Choroid plexus epithelial cell (primary cell): ENCODE measurements at regions not wholly inside any gene's neighbourhood (a gene's known extent, or its start where the extent isn't known, plus 50 kb on each side); places are given as distances from the start of the nearest gene placed in this dataset.

Source experiments
- DNase-seq: peaks from one replicate; pipeline ENCODE4 v3.0.0-alpha.2; 2010; ENCODE audit warnings: low read depth
- H3K4me3 ChIP-seq: 2 replicates; pipeline ENCODE4 v1.5.1; 2011; ENCODE audit warnings: low read depth, mild to moderate bottlenecking, control low read depth, low read length, moderate library complexity
- TF ChIP-seq, protein P1 (sequence below): conservative IDR thresholded peaks from 2 replicates; pipeline ENCODE4 v1.5.1; 2011; ENCODE audit warnings: low read depth, mild to moderate bottlenecking, control low read depth, inconsistent platforms, low read length, moderate library complexity

DNA sequence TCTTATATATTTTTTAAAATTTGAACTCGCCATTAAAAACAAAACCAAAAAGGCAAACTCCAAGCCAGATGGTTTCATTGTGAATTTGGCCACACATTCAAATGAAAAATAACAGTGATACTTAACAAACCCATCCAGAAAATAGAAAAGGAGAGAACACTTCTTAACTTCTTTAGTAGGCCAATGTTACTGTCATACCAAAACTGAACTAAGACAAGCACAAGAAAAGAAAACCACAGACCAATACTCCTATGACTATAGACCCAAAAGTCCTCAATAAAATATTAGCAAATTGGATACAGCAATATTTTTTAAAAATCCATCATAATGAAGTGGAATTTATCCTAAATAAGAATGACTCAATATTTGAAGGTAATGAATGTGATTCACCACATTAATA lies 73.5 kb upstream of the ALDH1A3 start:
- TF ChIP-seq, protein P1, sequence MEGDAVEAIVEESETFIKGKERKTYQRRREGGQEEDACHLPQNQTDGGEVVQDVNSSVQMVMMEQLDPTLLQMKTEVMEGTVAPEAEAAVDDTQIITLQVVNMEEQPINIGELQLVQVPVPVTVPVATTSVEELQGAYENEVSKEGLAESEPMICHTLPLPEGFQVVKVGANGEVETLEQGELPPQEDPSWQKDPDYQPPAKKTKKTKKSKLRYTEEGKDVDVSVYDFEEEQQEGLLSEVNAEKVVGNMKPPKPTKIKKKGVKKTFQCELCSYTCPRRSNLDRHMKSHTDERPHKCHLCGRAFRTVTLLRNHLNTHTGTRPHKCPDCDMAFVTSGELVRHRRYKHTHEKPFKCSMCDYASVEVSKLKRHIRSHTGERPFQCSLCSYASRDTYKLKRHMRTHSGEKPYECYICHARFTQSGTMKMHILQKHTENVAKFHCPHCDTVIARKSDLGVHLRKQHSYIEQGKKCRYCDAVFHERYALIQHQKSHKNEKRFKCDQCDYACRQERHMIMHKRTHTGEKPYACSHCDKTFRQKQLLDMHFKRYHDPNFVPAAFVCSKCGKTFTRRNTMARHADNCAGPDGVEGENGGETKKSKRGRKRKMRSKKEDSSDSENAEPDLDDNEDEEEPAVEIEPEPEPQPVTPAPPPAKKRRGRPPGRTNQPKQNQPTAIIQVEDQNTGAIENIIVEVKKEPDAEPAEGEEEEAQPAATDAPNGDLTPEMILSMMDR, result no peak
- DNase-seq, result no peak
- no peak overlapping the region for H3K4me3 ChIP-seq

DNA sequence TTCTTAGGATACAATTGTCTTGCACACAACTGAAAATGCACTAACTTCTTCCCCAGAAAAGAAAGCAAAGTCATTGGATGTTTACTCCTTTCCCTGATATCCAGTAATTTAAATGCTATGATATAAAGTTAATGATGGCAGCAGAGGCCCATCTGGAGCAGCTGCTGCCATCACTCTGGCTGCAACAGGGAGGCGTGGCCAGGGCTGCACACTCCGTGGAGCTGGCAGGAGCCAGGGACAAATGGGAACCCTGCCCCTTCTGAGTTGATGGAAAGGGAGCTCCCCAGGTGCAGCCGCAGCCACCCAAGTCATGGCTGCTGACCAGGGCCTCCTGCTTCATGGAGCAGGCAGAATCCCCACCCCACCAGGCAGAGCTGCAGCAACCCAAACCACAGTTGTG lies 72.6 kb upstream of the ALDH1A3 start:
- DNase-seq, result no peak
- TF ChIP-seq, protein P1, result no peak
- H3K4me3 ChIP-seq, result no peak overlapping the region

DNA sequence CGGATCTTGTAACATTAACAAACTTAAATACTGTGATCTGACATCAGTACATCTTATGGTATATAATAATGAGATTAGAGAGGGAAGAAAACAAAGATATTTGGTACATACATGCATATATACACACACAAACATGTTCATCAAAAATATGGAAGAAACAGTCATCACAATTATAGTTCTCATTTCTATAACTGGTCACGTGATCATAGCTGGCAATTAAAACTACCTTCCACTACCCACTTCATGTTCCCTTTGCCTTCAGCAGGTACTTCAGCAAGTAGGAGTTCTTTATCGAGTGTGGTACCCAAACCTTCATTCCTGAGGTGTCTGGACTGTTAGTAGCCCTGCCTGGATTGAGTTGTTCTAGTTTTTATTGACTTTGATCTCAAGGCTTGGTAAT lies 70.9 kb upstream of the ALDH1A3 start:
- no peak overlapping the region for H3K4me3 ChIP-seq
- DNase-seq, result no peak
- TF ChIP-seq, protein P1, result no peak

DNA sequence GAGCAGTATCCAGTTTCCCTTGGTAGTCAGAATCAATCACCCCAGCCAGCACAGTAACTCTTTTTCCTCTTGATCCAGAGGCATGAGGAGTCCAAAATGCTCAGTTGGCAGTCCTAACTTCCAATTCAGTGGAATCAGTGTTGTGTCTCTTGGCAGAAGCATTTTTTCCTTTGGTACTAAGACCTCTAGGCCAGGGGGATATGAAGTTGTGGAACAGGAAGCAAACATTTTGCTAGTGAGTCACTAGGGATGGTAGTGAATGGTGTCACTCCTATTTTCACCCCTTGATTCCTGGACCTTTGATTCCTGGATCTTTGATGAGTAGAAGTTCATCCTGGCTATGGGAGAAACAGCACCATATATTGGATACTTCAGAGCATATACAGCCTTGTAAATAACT lies 70.5 kb upstream of the ALDH1A3 start:
- TF ChIP-seq, protein P1, result no peak
- no peak overlapping the region for H3K4me3 ChIP-seq
- DNase-seq, result no peak

DNA sequence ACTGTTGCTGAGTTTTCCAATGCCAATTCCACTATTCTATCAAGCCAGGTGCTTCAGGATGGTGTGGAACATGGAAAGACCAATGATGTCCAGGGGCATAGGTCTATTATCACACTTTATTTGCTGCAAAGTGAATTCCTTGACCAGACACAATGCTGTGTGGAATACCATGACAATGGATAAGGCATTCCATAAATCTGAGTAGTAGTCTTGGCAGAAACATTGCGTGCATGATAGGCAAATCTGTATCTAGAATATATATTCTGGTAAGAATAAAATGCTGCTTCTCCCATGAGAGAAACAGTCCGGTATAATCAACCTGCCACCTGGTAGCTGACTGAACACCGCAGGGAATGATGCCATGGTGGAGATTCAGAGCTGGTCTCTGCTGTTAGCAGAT lies 70.0 kb upstream of the ALDH1A3 start:
- H3K4me3 ChIP-seq, result no peak overlapping the region
- TF ChIP-seq, protein P1, result no peak
- no peak for DNase-seq

DNA sequence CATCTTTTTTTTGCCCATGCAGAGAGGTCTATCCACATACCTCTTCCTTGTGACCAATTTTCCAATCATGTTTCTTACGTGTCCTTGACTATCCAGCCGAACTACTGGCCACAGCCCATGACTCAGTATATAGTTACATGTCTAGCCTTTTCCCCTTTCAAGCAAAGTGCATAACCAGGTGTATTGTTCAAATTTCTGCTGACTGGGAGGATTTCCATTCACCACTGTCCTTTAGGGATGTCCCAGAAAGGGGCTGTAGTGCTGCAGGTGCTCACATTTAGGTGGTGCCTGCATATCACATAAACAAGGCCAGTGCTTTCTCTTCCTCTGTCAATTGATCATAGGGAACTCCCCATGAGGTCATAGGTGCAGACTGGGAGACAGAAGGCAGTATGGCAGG lies 69.4 kb upstream of the ALDH1A3 start:
- no peak for DNase-seq
- TF ChIP-seq, protein P1, result no peak
- no peak overlapping the region for H3K4me3 ChIP-seq

DNA sequence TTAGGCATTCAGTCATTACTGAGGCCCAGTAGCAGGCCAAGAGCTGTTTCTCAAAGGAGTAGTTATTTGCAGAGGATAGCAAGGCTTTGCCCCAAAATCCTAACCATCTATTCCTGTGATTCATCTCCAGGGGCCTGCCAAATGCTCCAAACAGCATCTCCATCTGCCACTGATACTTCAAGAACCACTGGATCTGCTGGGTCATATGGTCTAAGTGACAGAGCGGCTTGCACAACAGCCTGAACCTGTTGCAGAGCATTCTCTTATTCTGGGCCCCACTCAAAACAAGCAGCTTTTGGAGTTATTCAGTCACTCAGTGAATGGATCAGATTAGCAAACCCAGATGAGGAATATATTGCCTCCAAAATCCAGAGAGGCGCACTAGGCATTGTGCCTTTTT lies 68.8 kb upstream of the ALDH1A3 start:
- DNase-seq, result no peak
- TF ChIP-seq, protein P1, result no peak
- H3K4me3 ChIP-seq, result no peak overlapping the region
